ENCODE measurements at regions not wholly inside any gene's neighbourhood (a gene's known extent, or its start where the extent isn't known, plus 50 kb on each side); places are given as distances from the start of the nearest gene placed in this dataset.

DNA sequence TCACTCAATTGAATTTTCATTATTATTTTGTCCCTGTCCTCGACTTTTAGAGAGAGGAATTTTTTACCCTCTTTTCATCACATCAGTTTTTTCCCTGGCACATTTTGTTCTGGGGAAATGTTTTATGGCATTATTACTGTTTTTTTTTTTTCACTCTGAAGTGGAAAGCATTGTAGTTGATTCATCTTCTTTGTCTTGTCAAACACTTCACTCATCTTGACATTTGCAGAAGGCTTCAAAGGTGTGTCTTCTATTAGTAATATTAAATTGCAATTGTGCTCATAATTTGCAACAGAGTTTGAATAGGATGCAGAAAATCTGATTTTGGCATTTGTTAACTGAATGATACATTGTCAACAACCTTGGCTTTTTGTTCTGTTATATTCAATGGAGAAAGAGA is 545.4 kb upstream of the ARX start:
- TF ChIP-seq, protein P1, sequence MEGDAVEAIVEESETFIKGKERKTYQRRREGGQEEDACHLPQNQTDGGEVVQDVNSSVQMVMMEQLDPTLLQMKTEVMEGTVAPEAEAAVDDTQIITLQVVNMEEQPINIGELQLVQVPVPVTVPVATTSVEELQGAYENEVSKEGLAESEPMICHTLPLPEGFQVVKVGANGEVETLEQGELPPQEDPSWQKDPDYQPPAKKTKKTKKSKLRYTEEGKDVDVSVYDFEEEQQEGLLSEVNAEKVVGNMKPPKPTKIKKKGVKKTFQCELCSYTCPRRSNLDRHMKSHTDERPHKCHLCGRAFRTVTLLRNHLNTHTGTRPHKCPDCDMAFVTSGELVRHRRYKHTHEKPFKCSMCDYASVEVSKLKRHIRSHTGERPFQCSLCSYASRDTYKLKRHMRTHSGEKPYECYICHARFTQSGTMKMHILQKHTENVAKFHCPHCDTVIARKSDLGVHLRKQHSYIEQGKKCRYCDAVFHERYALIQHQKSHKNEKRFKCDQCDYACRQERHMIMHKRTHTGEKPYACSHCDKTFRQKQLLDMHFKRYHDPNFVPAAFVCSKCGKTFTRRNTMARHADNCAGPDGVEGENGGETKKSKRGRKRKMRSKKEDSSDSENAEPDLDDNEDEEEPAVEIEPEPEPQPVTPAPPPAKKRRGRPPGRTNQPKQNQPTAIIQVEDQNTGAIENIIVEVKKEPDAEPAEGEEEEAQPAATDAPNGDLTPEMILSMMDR (conservative IDR thresholded peaks at IDR 0.05), result no peak

DNA sequence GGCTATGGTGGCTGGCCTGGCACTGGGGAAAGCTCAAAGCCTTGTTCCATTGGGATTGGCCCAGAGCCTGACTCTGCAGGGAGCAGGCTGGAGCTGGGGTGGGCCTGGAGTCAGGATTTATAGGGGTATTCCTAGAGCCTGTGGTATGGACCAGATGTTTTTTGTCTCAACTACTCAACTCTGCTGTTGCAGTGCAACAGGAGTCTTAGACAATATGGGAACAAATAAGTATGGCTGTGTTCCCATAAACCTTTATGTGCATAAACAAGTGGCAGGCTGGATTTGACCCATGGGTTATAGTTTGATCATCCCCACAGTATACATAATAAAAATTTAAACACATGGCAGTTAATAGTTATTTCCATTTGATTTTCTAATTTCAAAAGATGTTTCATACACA is 557.9 kb upstream of the ARX start:
- TF ChIP-seq, protein P1 (conservative IDR thresholded peaks at IDR 0.05), result no peak
- H3K27ac ChIP-seq, result no peak overlapping the region

More for the DNA sequence above, 545.4 kb upstream of the ARX start:
- no peak overlapping the region for H3K27ac ChIP-seq

DNA sequence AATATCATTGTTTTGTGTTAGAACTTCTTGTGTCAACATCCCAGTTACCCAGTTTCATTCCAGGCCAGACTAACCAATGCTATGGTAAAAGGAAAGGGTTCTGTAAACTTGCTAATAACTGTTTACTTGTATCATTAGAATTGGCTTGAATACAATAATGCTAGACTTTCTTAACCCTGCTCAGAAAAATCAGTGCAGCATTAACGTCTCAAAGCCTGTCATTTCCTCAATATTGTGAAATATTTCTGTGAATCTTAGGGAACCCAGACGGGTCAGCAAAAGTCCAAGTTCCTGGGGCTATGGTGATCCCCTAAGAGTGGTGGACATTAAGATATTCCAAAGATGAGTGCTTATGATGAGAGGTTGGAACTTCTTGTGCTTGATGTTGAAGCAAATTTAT is 541.2 kb upstream of the MAGEB18 start:
- TF ChIP-seq, protein P1 (conservative IDR thresholded peaks at IDR 0.05), result no peak
- H3K27ac ChIP-seq, result no peak overlapping the region

DNA sequence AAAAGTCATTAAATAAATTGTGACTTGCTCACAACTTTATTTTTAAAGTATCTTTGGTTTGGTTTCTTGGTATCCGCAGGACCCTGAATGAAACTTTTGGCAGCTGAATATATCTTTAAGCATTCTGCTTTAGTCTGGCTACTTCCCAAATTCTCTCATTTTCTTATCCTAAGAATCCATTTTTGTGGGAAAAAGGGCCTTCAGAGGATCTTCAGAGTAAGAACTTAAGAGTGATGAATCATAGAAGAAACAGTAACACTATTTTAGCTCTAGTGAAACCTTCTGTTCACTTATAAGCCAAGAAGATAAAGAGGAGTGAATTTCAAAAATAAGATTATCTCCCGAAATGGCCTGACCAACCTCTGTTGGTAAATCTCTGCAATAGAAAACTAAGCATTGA is 540.6 kb upstream of the MAGEB18 start:
- TF ChIP-seq, protein P1 (conservative IDR thresholded peaks at IDR 0.05), result no peak
- no peak overlapping the region for H3K27ac ChIP-seq

DNA sequence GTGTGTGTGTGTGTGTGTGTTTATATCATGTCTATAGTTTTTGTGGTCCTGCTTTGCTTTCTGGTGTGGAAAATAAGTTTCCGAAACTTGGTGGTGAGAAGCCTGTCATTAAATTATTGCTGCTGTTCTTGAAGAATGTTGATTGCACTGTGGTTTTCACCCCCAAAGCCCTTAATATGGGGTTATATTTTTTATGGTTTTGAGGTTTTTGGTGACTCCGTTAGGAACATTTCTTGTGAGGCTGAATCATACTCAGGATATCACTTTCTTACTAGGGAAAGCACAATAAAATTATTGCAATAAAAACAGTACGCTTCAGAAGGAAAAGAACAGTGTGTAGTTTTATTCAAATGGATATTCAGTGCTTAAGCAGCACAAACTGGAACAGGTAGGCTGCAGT is 539.1 kb upstream of the MAGEB18 start:
- no peak overlapping the region for H3K27ac ChIP-seq
- TF ChIP-seq, protein P1 (conservative IDR thresholded peaks at IDR 0.05), result no peak

DNA sequence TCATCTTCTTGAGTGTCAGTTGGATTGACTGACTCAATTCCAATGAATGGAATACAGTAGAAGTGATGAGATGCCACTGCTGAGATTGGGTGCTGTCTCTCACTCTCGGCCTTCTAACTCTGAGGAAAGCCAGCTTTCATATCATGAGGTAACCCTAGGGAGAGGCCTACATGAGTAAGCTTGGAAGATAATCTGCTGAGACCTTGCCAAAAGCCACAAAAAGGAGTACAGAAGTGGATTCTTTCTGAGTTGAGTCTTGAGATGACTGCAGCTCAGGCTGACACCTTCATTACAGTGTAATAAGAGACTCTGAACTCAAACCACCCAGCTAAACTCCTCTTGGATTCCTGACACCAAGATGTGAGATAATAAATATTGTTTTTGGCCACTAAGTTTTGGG is 537.4 kb upstream of the MAGEB18 start:
- TF ChIP-seq, protein P1 (conservative IDR thresholded peaks at IDR 0.05), result no peak
- H3K27ac ChIP-seq, result no peak overlapping the region

DNA sequence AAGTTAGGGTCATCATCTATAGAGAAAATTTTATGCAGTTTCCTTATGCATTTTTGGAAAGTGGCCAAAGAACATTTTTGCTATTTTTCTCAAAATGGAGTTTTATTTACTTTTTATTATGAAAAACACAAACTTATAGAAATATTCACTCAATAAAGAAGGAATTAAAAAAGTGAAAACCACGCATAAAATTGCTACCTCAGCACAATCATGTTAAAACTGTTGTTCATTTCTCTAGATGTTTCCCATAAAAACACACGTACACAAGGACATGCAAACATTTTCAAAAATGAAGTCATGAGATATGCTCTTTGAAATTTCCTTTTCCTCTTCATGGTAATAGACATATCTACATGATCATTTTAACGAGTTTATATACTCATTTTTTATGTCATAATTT is 536.8 kb upstream of the MAGEB18 start:
- H3K27ac ChIP-seq, result no peak overlapping the region
- TF ChIP-seq, protein P1 (conservative IDR thresholded peaks at IDR 0.05), result no peak

DNA sequence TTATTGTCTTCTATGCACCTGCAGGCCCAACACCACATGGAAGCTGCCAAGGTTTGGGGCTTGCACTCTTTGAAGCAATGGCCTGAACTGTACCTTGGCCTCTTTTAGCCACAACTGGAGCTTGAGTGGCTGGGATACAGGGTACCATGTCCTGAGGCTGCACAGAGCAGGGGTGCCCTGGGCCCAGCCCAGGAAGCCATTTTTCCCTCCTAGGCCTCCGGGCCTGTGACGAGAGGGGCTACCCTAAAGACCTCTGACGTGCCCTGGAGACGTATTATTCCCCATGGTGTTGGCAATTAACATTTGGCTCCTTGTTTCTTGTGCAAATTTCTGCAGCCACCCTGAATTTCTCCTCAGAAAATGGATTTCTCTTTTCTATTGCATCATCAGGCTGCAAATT is 519.9 kb upstream of the MAGEB18 start:
- TF ChIP-seq, protein P1 (conservative IDR thresholded peaks at IDR 0.05), result no peak

More for the DNA sequence above, 519.9 kb upstream of the MAGEB18 start:
- H3K27ac ChIP-seq, result no peak overlapping the region

Measured in VCaP (cell line).